NT2/D1 (cell line): ENCODE measurements at regions not wholly inside any gene's neighbourhood (a gene's known extent, or its start where the extent isn't known, plus 50 kb on each side); places are given as distances from the start of the nearest gene placed in this dataset.

ENCODE experiments used
- SUZ12 ChIP-seq: IDR thresholded peaks from 2 replicates; pipeline ENCODE4 v1.6.1; 2011; ENCODE audit not compliant: insufficient read length, insufficient read depth; ENCODE audit errors: extremely low read depth
- YY1 ChIP-seq: IDR thresholded peaks from 2 replicates; pipeline ENCODE4 v1.6.1; 2011; ENCODE audit not compliant: insufficient read length, insufficient read depth
- ZNF274 ChIP-seq: IDR thresholded peaks from 2 replicates; pipeline ENCODE4 v1.6.1; 2011; ENCODE audit warnings: mild to moderate bottlenecking, low read depth, low read length

DNA sequence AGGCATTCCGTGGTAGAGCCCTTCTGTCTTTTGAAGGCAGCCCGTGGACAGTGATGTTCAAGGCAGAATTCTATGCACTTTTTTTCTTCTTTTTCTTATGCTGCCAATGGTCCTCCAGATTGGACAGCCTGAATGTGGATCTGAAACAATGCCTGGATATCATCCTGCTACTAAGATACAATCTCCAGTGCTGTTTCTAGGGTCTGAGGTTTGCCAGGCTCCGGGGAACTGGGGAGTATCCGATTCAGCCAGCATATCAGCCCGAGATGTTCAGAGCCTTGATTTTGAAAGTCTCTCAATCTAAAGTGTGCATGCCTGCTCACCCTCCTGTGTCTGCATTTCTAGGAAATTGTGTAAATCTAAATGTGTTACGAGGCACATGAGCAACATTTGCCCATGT lies 103.8 kb upstream of the WWC1 start:
- TF ChIP-seq ZNF274 (no peak), SUZ12 (no peak), YY1 (no peak)
